Neuronal stem cell (in vitro differentiated cells): ENCODE measurements at regions not wholly inside any gene's neighbourhood (a gene's known extent, or its start where the extent isn't known, plus 50 kb on each side); places are given as distances from the start of the nearest gene placed in this dataset.

Source experiments
- DNase-seq: peaks from one replicate; pipeline ENCODE4 v3.0.0-alpha.2; 2013; ENCODE audit warnings: low spot score
- H2AFZ ChIP-seq: one replicate; pipeline ENCODE4 v1.6.1; 2013; ENCODE audit warnings: mild to moderate bottlenecking, low read length, inconsistent platforms
- H2AK5ac ChIP-seq: 2 replicates; pipeline ENCODE4 v1.6.1; 2013; ENCODE audit warnings: low read depth, mild to moderate bottlenecking, inconsistent platforms, low read length, moderate library complexity, mixed read lengths
- H2BK120ac ChIP-seq: 2 replicates; pipeline ENCODE4 v1.6.1; 2013; ENCODE audit warnings: low read depth, mild to moderate bottlenecking, inconsistent platforms, low read length, moderate library complexity, mixed read lengths
- H2BK12ac ChIP-seq: one replicate; pipeline ENCODE4 v1.6.1; 2013; ENCODE audit warnings: low read length, inconsistent platforms
- H2BK15ac ChIP-seq: 2 replicates; pipeline ENCODE4 v1.6.1; 2013; ENCODE audit warnings: mild to moderate bottlenecking, low read length, inconsistent platforms, mixed read lengths
- H2BK5ac ChIP-seq: one replicate; pipeline ENCODE4 v1.6.1; 2013; ENCODE audit warnings: inconsistent platforms, mild to moderate bottlenecking, low read length, moderate library complexity
- H3K14ac ChIP-seq: one replicate; pipeline ENCODE4 v1.6.1; 2013; ENCODE audit warnings: low read length, inconsistent platforms
- H3K18ac ChIP-seq: 2 replicates; pipeline ENCODE4 v1.6.1; 2013; ENCODE audit warnings: low read length, inconsistent platforms
- H3K23ac ChIP-seq: 2 replicates; pipeline ENCODE4 v1.6.1; 2013; ENCODE audit warnings: low read depth, mild to moderate bottlenecking, mixed read lengths, low read length, inconsistent platforms; ENCODE audit not compliant: poor library complexity
- H3K27ac ChIP-seq: replicated peaks from 3 replicates; pipeline ENCODE4 v1.5.1; 2013; ENCODE audit warnings: low read length, inconsistent platforms
- H3K27me3 ChIP-seq, 3 experiments: 2 replicates each; pipeline ENCODE4 v1.6.1; 2013; ENCODE audit warnings: low read length in 3 of 3, mild to moderate bottlenecking in 2 of 3, inconsistent platforms in 1 of 3, low read depth in 1 of 3, mixed read lengths in 1 of 3, moderate library complexity in 1 of 3; ENCODE audit not compliant: control insufficient read depth in 3 of 3, insufficient read depth in 3 of 3
- H3K36me3 ChIP-seq, 2 donors: replicated peaks in 1 of 2; 2 replicates each; pipeline ENCODE4 v1.6.1; 2013; ENCODE audit warnings: low read length in 2 of 2; ENCODE audit not compliant: control insufficient read depth in 2 of 2, insufficient read depth in 2 of 2
- H3K4ac ChIP-seq: 2 replicates; pipeline ENCODE4 v1.6.1; 2013; ENCODE audit warnings: inconsistent platforms, mild to moderate bottlenecking, low read length, moderate library complexity
- H3K4me1 ChIP-seq, 2 donors: 1 replicate in 1 of 2; 2 replicates in 1 of 2; pipeline ENCODE4 v1.6.1; 2013; ENCODE audit warnings: low read length in 2 of 2, low read depth in 1 of 2; ENCODE audit not compliant: control insufficient read depth in 2 of 2, insufficient read depth in 1 of 2
- H3K4me2 ChIP-seq: one replicate; pipeline ENCODE4 v1.6.1; 2013; ENCODE audit warnings: mild to moderate bottlenecking, low read length, inconsistent platforms; ENCODE audit not compliant: insufficient read depth, poor library complexity, severe bottlenecking
- H3K4me3 ChIP-seq, 2 donors: 2 replicates each; pipeline ENCODE4 v1.5.1; 2013; ENCODE audit warnings: low read length in 2 of 2, mild to moderate bottlenecking in 2 of 2, inconsistent platforms in 1 of 2, moderate library complexity in 1 of 2
- H3K79me1 ChIP-seq: one replicate; pipeline ENCODE4 v1.6.1; 2013; ENCODE audit warnings: low read depth, mild to moderate bottlenecking, inconsistent platforms, low read length, moderate library complexity
- H3K9ac ChIP-seq: one replicate; pipeline ENCODE4 v1.6.1; 2013; ENCODE audit warnings: mild to moderate bottlenecking, low read depth, low read length, inconsistent platforms; ENCODE audit not compliant: poor library complexity
- H3K9me3 ChIP-seq, 2 donors: replicated peaks in 1 of 2; 2 replicates each; pipeline versions ENCODE3 to v1.6.1; 2013; ENCODE audit warnings: low read length in 2 of 2, mild to moderate bottlenecking in 2 of 2, inconsistent platforms in 1 of 2, low read depth in 1 of 2, mixed read lengths in 1 of 2, moderate library complexity in 1 of 2; ENCODE audit not compliant: control insufficient read depth in 2 of 2, insufficient read depth in 1 of 2
- H4K8ac ChIP-seq: one replicate; pipeline ENCODE4 v1.6.1; 2013; ENCODE audit warnings: low read depth, mild to moderate bottlenecking, inconsistent platforms, low read length, moderate library complexity
- H4K91ac ChIP-seq: one replicate; pipeline ENCODE4 v1.6.1; 2013; ENCODE audit warnings: low read length, low read depth, mild to moderate bottlenecking, inconsistent platforms; ENCODE audit not compliant: poor library complexity
- WGBS, 2 donors: extraction: QIAGEN DNeasy Blood & Tissue Kit; methylation state at CpG; one replicate each; pipeline ENCODE4 v1.1.7; 2013; ENCODE audit warnings: missing lambda C conversion rate in 2 of 2, mixed read lengths in 1 of 2; ENCODE audit not compliant: insufficient read length in 2 of 2, insufficient replicate concordance in 1 of 2; ENCODE audit errors: extremely low coverage in 2 of 2; 5-methylcytosine and 5-hydroxymethylcytosine counted together

DNA sequence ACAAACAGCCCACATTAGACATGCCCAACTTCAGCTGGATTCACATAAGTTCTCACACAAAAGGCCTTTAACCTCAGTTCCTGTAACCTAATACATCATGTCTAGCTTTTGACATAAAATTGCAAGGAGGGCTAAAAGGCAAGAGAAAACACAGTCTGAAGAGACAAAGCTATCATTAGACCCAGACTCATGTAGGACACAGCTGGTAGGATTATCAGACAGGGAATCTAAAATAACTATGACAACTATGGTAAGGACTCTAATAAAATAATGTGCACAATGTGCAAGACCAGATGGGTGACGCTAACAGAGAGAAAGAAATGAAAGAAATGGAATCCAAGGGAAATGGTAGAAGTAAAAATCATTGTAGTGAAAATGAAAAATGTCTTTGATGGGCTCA is 643.2 kb upstream of the RAB6C start:
- Histone ChIP-seq H3K4ac (no peak overlapping the region), H4K91ac (no peak overlapping the region), H3K18ac (no peak overlapping the region), H2BK15ac (no peak overlapping the region), H3K79me1 (no peaks in the 10 kb centered on the region), H3K4me3 (no peak overlapping the region), H3K23ac (no peak overlapping the region), H2AK5ac (no peak overlapping the region), H3K27me3 (no peaks in the 10 kb centered on the region), H3K27ac (no peak overlapping the region), H3K14ac (no peak overlapping the region), H2BK5ac (no peak overlapping the region), H3K4me1 (peaks cover 0 to 2% of the 10 kb centered on the region in 2 donors), H3K9ac (no peak overlapping the region), H2BK120ac (no peak overlapping the region), H3K4me2 (no peak overlapping the region), H3K9me3 (no peaks in the 10 kb centered on the region), H4K8ac (no peak overlapping the region), H2BK12ac (no peak overlapping the region), H3K36me3 (no peaks in the 10 kb centered on the region), H2AFZ (no peak overlapping the region)
- no peak for DNase-seq
- no CpG with 5 or more reads among the region's 1 CpG for WGBS, 2 donors

DNA sequence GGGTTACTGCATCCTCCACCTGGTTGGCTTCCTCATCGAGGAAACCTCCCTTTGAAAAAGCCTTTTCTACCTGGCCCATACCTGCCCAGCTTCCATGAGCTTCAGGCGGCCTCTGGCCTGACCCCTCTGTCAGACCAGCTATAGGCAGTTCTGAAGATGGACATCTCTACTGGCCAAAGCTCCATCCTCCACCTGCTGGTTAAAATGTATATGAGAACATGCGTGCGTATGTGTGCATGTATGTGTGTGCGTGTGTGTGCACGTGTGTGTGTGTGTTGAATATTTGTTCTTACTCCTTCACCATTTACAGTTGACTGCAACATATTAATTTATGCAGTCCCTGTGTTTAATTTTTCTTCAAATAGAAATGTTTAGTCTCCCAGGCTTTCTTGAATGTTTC is 642.4 kb upstream of the RAB6C start:
- Histone ChIP-seq H3K4me2 (no peak overlapping the region), H3K14ac (no peak overlapping the region), H4K91ac (no peak overlapping the region), H3K4me3 (no peak overlapping the region), H3K27me3 (no peaks in the 10 kb centered on the region), H2BK5ac (no peak overlapping the region), H4K8ac (no peak overlapping the region), H3K23ac (no peak overlapping the region), H3K36me3 (no peaks in the 10 kb centered on the region), H2AFZ (no peak overlapping the region), H3K9ac (no peak overlapping the region), H3K18ac (no peak overlapping the region), H3K27ac (no peak overlapping the region), H3K4me1 (peaks cover 0 to 2% of the 10 kb centered on the region in 2 donors), H2AK5ac (no peak overlapping the region), H2BK12ac (no peak overlapping the region), H3K9me3 (peaks cover 0 to 2% of the 10 kb centered on the region in 2 donors), H2BK120ac (no peak overlapping the region), H2BK15ac (no peak overlapping the region), H3K4ac (no peak overlapping the region), H3K79me1 (no peaks in the 10 kb centered on the region)
- no CpG with 5 or more reads among the region's 6 CpGs for WGBS, 2 donors
- DNase-seq: no peak

DNA sequence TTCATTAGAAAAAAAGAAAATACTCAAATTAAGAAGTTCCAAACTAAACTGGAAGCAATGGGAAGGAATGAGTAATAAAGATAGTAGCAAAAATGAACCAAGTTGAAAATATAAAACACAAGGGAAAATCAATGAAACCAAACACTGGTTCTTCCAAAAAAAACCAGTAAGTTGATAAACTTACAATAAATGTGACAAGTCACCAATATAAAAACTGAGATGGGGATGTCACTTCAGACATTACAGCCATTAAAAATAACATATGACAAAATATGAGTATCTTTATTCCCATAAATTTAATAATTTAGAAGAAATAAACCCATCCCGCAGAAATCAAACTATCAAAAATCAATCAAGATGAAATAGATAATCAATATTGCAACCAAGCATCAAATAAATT is 633.9 kb upstream of the RAB6C start:
- Histone ChIP-seq H2BK15ac (no peak overlapping the region), H3K4ac (no peak overlapping the region), H4K91ac (no peak overlapping the region), H3K4me2 (no peak overlapping the region), H2BK12ac (no peak overlapping the region), H2AK5ac (no peak overlapping the region), H3K4me1 (no peaks in the 10 kb centered on the region), H3K79me1 (no peaks in the 10 kb centered on the region), H3K23ac (no peak overlapping the region), H3K27me3 (no peaks in the 10 kb centered on the region), H2BK5ac (no peak overlapping the region), H3K14ac (no peak overlapping the region), H3K18ac (no peak overlapping the region), H4K8ac (no peak overlapping the region), H2BK120ac (no peak overlapping the region), H2AFZ (no peak overlapping the region), H3K9ac (no peak overlapping the region), H3K9me3 (peaks cover 0 to 2% of the 10 kb centered on the region in 2 donors), H3K27ac (no peak overlapping the region), H3K36me3 (no peaks in the 10 kb centered on the region), H3K4me3 (no peak overlapping the region)
- DNase-seq: no peak
- WGBS, 2 donors: no CpG with 5 or more reads among the region's 1 CpG

DNA sequence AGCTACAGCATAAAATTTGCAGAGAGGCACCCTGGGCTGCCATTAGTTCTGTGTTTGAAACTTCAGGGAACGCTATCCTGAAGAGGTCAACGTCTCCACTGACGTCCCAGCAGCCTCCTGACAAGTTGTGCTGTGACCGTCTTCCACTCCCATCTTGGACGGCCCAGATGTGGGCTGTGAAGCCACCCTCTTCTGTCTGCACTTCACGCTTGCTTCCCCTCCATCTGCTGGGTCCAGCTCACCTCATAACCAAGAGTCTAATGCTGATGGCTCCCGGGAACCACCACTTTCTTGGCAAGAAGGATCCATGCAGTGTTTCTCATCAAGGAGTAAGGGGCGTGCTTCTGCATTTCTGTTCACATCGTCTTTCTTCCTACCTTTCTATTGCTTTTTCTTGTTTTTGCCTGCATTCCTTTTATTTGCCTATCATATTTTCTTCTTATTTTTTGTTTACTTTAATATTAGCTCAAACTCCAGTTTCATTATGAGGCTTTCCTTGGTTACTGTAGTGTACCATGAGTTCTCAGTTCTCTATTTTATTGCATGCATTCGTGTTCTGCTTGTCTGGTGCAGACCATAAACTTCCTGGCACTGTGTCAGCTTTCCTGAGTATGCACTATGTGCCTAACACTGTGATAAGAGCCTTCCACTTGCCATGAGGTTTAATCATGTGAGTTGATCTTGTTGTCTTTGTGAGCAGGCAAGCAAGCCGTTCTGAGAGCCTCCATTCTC is 631.8 kb upstream of the RAB6C start:
- no peak overlapping the region for H2BK120ac ChIP-seq
- H2BK5ac ChIP-seq: no peak overlapping the region
- no peak overlapping the region for H3K23ac ChIP-seq
- no peak overlapping the region for H3K18ac ChIP-seq
- no peaks in the 10 kb centered on the region for H3K79me1 ChIP-seq
- peak overlapping the region in 1 of 2 donors; percentile 58 for H3K4me3 ChIP-seq
- no peak overlapping the region for H2BK15ac ChIP-seq
- H3K14ac ChIP-seq: no peak overlapping the region
- H3K9me3 ChIP-seq: no peaks in the 10 kb centered on the region
- WGBS, 2 donors: no CpG with 5 or more reads among the region's 11 CpGs
- no peak overlapping the region for H2BK12ac ChIP-seq
- no peak overlapping the region for H2AFZ ChIP-seq
- no peak overlapping the region for H3K27ac ChIP-seq
- no peak overlapping the region for H3K9ac ChIP-seq
- no peak overlapping the region for H3K4ac ChIP-seq
- no peak overlapping the region for H3K4me2 ChIP-seq
- H2AK5ac ChIP-seq: no peak overlapping the region
- no peak overlapping the region for H4K91ac ChIP-seq
- no peaks in the 10 kb centered on the region for H3K4me1 ChIP-seq
- DNase-seq: no peak
- H3K36me3 ChIP-seq: no peaks in the 10 kb centered on the region
- no peak overlapping the region for H4K8ac ChIP-seq
- no peaks in the 10 kb centered on the region for H3K27me3 ChIP-seq
